DND-41 (cell line): ENCODE measurements at regions not wholly inside any gene's neighbourhood (a gene's known extent, or its start where the extent isn't known, plus 50 kb on each side); places are given as distances from the start of the nearest gene placed in this dataset.

ENCODE experiments used
- ATAC-seq: fragments of 200-7000 bp; cut with Tn5 transposase; 3 replicates; pipeline ENCODE4 v1.9.1; 2021; ENCODE audit warnings: low read depth; ENCODE audit not compliant: insufficient read depth
- DNase-seq: peaks from one replicate; pipeline ENCODE4 v3.0.0-alpha.2; 2020
- H2AFZ ChIP-seq: 2 replicates; pipeline ENCODE4 v1.6.0; 2012; ENCODE audit warnings: low read depth, low read length
- H3K27ac ChIP-seq: 2 replicates; pipeline ENCODE4 v1.5.1; 2012; ENCODE audit warnings: low read length, inconsistent platforms
- H3K27me3 ChIP-seq: fragments of 200-600 bp; sonication (generic); 2 replicates; pipeline ENCODE4 v1.6.0; 2012; ENCODE audit warnings: low read length, mild to moderate bottlenecking, inconsistent platforms; ENCODE audit not compliant: insufficient read depth, poor library complexity
- H3K36me3 ChIP-seq: 2 replicates; pipeline ENCODE4 v1.5.1; 2012; ENCODE audit warnings: low read length, inconsistent platforms; ENCODE audit not compliant: insufficient read depth
- H3K4me1 ChIP-seq: 2 replicates; pipeline ENCODE4 v1.5.1; 2012; ENCODE audit warnings: mild to moderate bottlenecking, low read length; ENCODE audit not compliant: insufficient read depth
- H3K4me2 ChIP-seq: 2 replicates; pipeline ENCODE4 v1.6.0; 2012; ENCODE audit warnings: mild to moderate bottlenecking, moderate library complexity, low read length, inconsistent platforms; ENCODE audit not compliant: insufficient read depth
- H3K4me3 ChIP-seq, 2 experiments: fragments of 200-600 bp in 1 of 2; shearing (Covaris generic) in 1 of 2; 2 replicates each; pipeline ENCODE4 v1.5.1; 2012 to 2016; ENCODE audit warnings: inconsistent platforms in 2 of 2, low read length in 2 of 2, mild to moderate bottlenecking in 2 of 2, low read depth in 1 of 2, moderate library complexity in 1 of 2
- H3K79me2 ChIP-seq: 2 replicates; pipeline ENCODE4 v1.6.0; 2012; ENCODE audit warnings: low read length, inconsistent platforms; ENCODE audit not compliant: insufficient read depth
- H3K9ac ChIP-seq: 2 replicates; pipeline ENCODE4 v1.6.0; 2012; ENCODE audit warnings: low read depth, mild to moderate bottlenecking, inconsistent platforms, low read length, moderate library complexity
- H3K9me3 ChIP-seq: 2 replicates; pipeline ENCODE4 v1.5.1; 2012; ENCODE audit warnings: low read length, moderate library complexity, mild to moderate bottlenecking, inconsistent platforms; ENCODE audit not compliant: insufficient read depth, severe bottlenecking
- H4K20me1 ChIP-seq: 2 replicates; pipeline ENCODE4 v1.6.0; 2012; ENCODE audit warnings: low read length; ENCODE audit not compliant: insufficient read depth
- CTCF ChIP-seq: IDR thresholded peaks from 2 replicates; pipeline ENCODE4 v1.5.1; 2012; ENCODE audit warnings: borderline replicate concordance, low read length, moderate library complexity, mild to moderate bottlenecking; ENCODE audit not compliant: poor library complexity, severe bottlenecking; ENCODE audit errors: extremely low read depth
- EZH2 ChIP-seq: IDR thresholded peaks from 3 replicates; pipeline ENCODE4 v1.6.1; 2012; ENCODE audit warnings: borderline replicate concordance, low read depth, mild to moderate bottlenecking, moderate library complexity, low read length, inconsistent platforms; ENCODE audit not compliant: severe bottlenecking

DNA sequence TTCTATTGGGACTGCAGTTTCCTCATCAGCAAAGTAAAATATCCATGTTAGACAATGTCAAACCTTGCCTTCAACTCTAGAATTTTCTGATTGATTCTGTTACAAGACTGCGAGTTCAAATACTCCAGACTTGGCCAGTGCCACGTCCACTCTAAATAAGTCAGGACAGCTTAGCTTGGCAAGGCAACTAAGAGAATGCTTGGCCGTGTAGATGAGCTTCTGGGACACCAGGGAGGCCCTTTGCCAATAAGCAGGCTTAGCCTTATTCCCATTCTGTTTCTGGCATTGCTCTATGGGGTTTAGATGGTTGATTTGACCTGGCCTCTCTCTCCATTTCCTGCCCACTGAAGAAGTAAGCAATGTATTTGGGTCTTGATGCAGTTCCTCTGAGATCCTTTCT lies 218.1 kb upstream of the SIX2 start:
- no peaks in the 10 kb centered on the region for H3K79me2 ChIP-seq
- H2AFZ ChIP-seq, result no peak overlapping the region
- peak overlapping the region; percentile 21; the same call in 1 of the 2 replicates for H3K27ac ChIP-seq
- H3K9me3 ChIP-seq, result peaks cover 5% of the 10 kb centered on the region
- H3K4me3 ChIP-seq, result no peak overlapping the region
- H3K9ac ChIP-seq, result no peak overlapping the region
- no peak for ATAC-seq
- no peak for DNase-seq
- H3K4me2 ChIP-seq, result no peak overlapping the region
- no peaks in the 10 kb centered on the region for H3K36me3 ChIP-seq
- H3K27me3 ChIP-seq, result no peaks in the 10 kb centered on the region
- peaks cover 35% of the 10 kb centered on the region for H3K4me1 ChIP-seq
- TF ChIP-seq EZH2, result no peak
- TF ChIP-seq CTCF, result no peak
- H4K20me1 ChIP-seq, result no peaks in the 10 kb centered on the region

GRCh38 chr2:45224993-45225380 lies 215.7 kb upstream of the SIX2 start:
- H3K4me1 ChIP-seq, result peaks cover 59% of the 10 kb centered on the region
- no peak for DNase-seq

DNA sequence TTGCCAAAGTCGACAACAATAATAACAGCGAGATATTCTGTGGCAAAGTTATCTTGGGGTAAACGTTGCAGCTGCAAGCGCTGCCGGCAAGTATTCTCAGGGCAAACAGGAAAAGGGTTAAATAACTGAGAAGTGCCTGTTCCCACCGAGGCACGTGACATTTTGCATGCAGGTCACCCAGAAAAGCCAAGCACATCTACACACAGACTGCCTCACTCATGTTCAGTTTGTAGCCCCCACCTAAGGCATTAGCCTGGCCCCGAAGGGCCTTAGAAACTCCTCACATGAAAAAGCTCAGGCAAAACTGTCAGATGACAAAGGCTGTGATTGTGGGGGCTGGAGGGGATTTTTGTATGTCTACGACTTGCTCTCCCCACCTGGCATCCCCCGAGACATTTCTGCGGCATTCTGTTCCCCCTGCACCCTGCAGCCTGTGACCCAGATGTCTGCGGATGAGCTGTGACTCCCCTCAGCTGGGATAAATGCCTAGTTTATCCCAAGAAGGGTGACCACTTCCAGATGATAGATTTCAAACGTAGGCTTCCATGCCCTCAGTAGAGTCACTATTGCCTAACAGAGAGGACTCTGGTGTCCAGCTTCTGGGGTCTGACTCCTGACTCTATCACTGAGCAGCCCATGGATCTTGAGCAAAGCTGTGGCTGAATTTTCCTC lies 215.2 kb upstream of the SIX2 start:
- no peaks in the 10 kb centered on the region for H4K20me1 ChIP-seq
- H3K27ac ChIP-seq, result peak overlapping the region; percentile 98
- H3K9me3 ChIP-seq, result peaks cover 5% of the 10 kb centered on the region
- peak overlapping the region in 1 of 2 experiments; percentile 36; a peak in 2 of 4 replicates for H3K4me3 ChIP-seq
- no peaks in the 10 kb centered on the region for H3K79me2 ChIP-seq
- H3K9ac ChIP-seq, result peak overlapping the region; percentile 52
- peak overlapping the region; percentile 66 for H3K4me2 ChIP-seq
- H3K27me3 ChIP-seq, result no peaks in the 10 kb centered on the region
- TF ChIP-seq EZH2 (no peak), CTCF (no peak)
- H2AFZ ChIP-seq, result peak overlapping the region; percentile 44
- ATAC-seq, result peak; percentile 87
- peaks cover 64% of the 10 kb centered on the region for H3K4me1 ChIP-seq
- no peaks in the 10 kb centered on the region for H3K36me3 ChIP-seq
- peak; percentile 82 for DNase-seq

More at GRCh38 chr2:45224993-45225380, 215.7 kb upstream of the SIX2 start:
- H3K9me3 ChIP-seq, result peaks cover 5% of the 10 kb centered on the region
- H3K79me2 ChIP-seq, result no peaks in the 10 kb centered on the region
- H3K27ac ChIP-seq, result peak overlapping the region; percentile 98
- H3K4me2 ChIP-seq, result peak overlapping the region; percentile 66
- H3K9ac ChIP-seq, result peak overlapping the region; percentile 52
- no peak for ATAC-seq
- TF ChIP-seq EZH2 (no peak), CTCF (no peak)
- H3K36me3 ChIP-seq, result no peaks in the 10 kb centered on the region
- H3K4me3 ChIP-seq, result no peak overlapping the region; a peak in 1 of 4 replicates
- H3K27me3 ChIP-seq, result no peaks in the 10 kb centered on the region
- H2AFZ ChIP-seq, result no peak overlapping the region
- H4K20me1 ChIP-seq, result no peaks in the 10 kb centered on the region
